CD4-positive, alpha-beta T cell treated with Interleukin-21 for 1 hour (primary cell): ENCODE measurements at regions not wholly inside any gene's neighbourhood (a gene's known extent, or its start where the extent isn't known, plus 50 kb on each side); places are given as distances from the start of the nearest gene placed in this dataset.

Experiments
- DNase-seq: peaks from one replicate; pipeline ENCODE4 v3.0.0-alpha.2; 2020

- no peak for DNase-seq
Measured at GRCh38 chr1:36673202-36673601, 190.5 kb upstream of the CSF3R start.

DNA sequence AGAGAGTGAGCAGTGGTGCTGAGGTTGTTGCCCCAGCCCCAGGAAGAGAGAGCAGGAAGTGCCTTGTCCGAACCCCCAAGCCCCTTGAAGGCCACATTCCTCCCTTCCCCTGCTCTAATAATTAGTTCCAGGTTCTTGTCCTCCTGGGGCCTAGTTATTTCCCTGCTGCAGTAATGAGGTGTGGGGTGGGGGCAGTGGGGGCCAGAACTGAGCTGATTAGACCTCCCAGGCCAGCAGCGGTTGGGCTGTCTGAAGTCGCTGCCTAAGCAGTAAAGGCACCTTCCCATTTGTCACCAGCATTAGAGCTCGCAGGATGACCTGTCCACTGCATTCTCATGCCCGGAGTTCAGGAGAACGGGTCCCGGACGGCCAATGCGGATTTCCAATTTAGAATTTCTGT, 186.5 kb upstream of the CSF3R start:
- DNase-seq, result no peak

GRCh38 chr1:36667836-36668235, 185.1 kb upstream of the CSF3R start:
- no peak for DNase-seq

GRCh38 chr1:36667256-36667655, 184.5 kb upstream of the CSF3R start:
- no peak for DNase-seq

DNA sequence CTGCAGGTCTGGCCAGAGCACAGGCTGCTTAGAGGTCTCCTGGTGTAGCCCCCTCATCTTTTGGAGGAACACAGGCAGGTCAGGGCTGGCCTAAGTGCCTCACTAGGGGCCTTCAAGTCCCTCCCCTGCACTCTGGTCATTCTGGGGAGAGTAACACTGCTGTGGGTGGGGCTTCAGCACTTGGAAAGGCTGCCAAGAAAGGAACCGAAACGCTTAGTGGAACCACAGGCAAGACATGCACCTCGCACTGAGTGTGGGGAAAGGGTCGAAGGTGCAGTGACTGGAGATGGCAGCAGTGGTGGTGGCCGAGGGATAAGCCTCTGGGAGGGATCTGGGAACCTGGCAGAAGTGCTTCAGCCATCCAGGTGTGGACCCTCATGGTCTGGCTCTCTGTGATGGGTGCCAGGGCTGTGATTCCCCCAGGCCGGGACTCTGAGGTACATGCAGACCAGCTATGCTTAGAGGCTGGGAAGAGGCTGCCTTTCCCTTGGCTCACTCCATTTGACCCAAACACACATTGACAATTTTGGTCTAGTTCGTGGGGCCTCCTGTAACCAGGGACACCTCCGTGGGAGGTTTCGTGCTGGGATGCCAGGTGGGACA, 182.9 kb upstream of the CSF3R start:
- DNase-seq, result no peak

DNA sequence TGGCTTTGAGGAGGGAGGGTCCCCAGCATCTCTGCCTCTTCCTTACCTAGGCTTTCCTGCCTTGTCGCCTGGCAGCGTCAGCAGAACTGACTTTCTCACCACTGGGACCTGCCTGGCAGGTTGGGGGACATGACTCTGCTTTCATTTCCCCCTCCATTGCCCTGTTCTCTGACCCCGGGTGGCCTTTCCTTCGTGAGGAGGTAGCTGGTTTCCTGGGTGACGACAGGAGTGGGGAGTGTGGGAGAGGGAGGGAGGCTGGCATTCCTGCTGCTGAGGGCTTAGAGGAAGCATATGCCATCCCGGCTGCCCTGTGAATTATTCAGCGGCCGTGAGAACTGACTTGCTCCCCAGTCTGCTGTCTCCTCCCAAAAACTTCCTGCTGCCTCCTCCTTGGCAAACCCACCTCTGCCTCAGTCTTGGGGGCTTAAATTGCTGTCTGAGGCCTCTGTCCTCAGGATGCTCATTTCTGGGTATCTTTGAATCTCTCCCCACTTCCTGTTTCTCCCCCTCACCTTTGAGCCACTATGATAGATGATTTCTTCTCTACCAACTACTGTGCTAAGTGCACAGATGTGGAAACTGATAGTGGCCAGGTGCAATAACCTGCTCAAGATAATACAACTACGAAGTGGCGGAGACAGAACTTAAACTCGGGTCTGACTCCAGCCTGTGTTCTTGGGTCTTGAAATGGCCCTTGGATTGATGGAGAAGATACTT, 182.0 kb upstream of the CSF3R start:
- no peak for DNase-seq

GRCh38 chr1:36663772-36664430, 181.2 kb upstream of the CSF3R start:
- DNase-seq, result no peak

DNA sequence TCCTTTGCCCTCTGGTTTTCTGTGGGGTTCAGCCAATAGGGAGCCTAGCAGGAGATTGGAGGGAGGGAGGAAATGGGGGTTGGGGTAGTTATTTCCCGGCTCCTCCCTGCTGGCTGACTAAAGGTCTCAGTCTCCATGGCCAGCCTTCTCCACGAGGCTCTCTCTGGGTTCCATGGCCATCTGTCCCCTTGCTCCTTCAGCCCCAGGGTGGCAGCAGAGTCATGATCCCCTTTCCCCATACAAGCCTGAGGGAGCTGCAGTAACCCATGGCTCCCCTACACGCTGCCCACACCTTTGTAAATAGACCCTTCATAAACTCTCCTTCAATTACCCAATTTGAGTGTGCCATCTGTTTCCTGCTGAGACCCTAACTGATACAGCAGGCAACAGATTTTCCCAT, 176.1 kb upstream of the CSF3R start:
- DNase-seq, result no peak

DNA sequence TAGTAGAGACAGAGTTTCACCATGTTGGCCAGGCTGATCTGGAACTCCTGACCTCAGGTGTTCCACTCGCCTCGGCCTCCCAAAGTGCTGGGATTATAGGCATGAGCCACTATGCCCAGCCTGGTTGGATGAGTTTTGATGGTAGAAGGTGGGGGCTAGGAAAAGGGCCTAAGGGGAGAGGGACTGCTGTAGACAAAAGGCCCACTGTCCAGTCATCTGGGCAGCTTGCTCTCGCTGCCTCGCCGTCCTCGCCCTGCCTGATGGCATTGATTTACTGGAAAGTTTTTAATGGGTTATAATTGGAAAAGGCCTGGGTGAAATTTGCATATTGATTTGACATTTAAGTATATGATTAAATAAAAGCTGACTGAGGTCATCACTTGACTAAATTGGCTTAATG, 175.1 kb upstream of the CSF3R start:
- DNase-seq, result no peak

- no peak for DNase-seq
Measured at GRCh38 chr1:36656838-36657237, 174.1 kb upstream of the CSF3R start.

GRCh38 chr1:36656271-36656670, 173.6 kb upstream of the CSF3R start:
- DNase-seq, result no peak

GRCh38 chr1:36654586-36654985, 171.9 kb upstream of the CSF3R start:
- DNase-seq, result no peak

DNA sequence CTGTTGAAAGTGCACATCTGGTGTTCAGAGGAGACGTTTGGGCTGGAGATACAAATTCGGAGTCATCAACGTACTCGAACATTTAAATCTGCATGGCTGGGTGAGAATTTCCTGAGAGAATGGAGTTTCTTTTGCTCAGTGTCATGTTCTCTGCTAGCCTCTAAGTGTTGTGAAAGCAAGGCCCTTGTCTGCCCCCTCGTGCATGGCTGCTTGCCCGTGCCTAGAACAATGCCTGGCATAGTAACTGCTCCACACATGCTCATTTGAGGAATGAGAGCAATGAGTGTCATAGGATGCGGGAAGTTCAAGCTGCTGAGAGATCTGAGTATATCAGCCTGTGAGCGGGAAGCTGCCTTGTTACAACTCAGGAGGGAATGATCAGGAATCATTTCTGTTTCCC, 171.1 kb upstream of the CSF3R start:
- DNase-seq, result no peak

DNA sequence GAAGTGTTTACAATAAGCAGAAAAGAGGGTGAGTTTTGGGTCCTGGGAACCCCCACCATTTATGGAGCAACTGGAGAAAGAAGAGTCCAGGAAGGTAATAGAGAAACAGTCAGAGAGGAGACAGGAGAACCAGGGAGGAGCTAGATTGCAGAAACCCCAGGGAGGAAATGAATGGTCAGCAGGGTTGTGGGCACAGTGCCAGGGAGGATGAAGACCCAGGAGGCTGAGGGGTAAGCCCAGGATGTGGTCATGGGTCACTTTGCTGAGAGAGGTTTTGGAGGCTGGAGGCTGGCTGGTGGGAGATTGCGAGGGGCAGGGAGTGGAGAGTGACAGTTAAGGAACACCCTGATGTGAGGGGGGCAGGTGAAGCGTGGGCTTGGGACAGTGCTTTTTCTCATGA, 169.9 kb upstream of the CSF3R start:
- DNase-seq, result no peak

DNA sequence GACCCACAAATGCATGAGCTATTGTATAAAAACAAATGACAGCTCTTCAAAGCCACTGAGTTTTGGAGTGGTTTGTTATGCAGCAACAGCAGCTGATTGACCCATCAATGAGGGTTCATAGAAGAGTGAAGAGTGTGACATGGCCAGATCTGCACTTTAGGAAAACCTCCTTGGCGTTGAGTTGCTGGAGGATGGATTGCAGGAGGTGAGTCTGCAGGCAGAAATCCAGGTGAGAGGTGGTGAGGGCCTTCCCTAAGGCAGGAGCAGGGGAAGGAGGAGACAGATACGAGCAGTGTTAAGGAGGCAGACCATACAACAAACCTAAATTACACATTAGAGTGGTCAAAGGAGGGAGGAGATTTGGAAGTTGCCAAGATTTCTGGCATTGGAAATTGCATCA, 169.3 kb upstream of the CSF3R start:
- no peak for DNase-seq

- no peak for DNase-seq
Measured at GRCh38 chr1:36651176-36651910, 168.6 kb upstream of the CSF3R start.

DNA sequence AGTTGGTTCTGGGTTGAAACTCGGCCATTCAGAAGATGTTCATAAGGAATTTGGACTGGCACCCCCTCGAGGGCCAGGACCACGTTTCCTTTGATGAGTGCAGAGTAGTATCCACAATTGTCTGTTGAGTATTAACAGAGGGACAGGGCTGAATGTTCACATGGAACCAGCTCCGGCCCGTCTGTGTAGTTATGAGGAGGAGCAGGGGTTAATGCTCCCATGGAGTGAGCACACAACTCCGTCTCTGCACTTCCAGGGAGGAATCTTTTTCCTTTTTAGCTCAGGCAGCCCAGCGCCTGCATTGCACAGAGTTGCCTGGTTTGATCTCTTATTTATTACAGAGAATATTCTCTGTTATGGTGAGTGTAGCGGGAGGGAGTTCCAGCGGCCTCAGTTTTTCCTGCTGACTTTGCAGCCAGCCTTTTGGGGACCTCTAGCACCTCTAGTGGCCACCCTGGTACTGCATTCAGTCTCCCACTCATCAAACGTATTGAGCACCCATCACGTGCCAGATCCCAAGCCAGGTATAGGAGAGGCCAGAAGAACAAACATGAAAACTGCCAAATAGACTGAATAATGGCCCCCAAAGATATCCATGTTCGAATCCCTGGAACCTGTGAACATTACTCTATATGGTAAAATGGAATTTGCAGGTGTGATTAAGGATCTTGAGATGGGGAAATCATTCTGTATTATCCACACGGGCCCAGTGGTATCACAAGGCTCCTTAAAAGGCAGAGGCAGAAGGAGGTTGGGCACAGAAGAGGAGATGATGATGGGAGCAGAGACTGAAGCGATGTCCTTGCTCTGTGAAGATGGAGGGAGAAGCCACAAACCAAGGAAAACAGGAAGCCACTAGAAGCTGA, 167.7 kb upstream of the CSF3R start:
- peak; percentile 52 for DNase-seq

DNA sequence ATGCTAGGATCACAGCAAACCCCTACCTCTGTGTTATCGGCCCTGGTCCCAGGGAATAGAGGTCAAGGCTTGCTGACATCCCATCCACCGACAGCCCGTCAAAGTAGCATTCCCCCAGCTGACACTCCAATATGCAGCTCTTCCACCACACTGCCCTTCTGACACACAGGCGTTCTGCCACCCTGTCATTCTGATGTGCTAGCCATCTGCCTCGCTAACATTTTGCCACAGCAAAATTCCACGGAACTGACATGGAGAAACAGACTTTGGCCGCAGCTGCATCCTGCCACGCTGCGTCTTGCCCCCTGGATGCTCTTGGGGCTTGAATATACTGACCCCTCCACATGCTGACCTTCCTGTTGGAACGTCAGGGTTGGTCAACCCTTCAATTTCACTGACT, 163.2 kb upstream of the CSF3R start:
- no peak for DNase-seq

- no peak for DNase-seq
Measured at GRCh38 chr1:36644556-36644955, 161.8 kb upstream of the CSF3R start.

DNA sequence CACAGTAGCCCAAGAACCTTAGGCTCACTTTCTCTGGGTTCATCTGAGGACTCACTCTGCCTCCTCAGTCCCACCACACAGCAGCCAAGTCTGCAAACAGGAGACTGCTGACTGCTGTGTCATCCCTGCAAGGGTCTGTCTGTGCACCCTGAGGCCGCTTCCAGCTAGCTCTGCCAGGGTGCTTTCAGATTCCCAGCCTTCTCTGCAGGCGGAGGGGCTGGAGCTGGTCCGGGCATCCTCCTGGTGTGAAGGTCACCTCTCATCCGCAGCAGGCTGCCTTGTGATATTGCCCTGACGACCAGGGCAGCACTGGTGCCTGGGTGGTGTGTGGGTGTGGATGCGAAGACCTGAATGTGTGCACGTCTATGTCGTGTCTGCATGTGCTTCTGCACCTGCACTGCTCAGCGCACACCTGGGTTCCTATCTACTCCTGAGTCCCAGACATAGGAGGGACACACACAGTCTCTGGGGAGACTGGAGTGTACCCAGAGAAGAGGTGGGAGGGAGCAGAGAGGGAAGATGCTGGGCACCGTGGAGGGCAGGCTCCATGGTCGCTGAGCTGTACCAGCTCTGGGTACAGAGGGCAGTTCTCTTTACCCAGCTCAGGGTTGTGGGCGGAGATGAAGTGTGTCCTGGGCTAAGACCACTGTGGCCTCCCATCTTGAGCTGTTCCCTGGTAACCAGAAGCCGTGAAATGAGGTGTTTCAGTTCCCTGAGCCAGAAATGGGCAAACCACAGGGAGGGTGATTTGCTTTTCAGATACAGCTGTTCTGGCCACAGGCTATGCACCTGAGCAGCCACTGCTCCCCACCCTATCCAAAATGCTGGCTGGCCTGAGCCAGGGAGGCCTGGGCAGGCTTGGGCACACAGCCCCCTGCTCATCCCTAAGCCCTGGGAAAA, 160.9 kb upstream of the CSF3R start:
- no peak for DNase-seq

DNA sequence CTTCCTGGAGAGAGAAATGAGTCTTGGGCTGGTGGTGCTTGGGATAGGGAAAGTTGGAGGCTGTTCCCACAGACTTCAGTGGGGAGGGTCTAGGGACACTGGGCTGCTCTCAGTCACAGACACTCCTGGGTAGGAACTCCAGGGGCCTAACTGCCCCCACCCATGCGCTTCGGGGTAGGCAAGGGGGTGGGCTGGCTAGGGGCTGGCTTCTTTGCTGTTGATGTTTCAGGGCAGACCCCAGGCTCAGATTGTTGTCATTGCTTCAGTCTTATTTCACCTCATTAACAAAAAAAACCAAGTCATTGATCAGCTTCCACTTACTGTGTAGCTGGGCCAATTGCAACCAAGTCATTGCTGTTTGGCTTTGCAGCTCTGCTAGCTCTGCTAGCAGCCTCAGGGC, 160.1 kb upstream of the CSF3R start:
- DNase-seq, result no peak

- DNase-seq, result no peak
Measured at GRCh38 chr1:36641776-36642175, 159.1 kb upstream of the CSF3R start.
